Breast epithelium (tissue), 3 donors: ENCODE measurements at regions not wholly inside any gene's neighbourhood (a gene's known extent, or its start where the extent isn't known, plus 50 kb on each side); places are given as distances from the start of the nearest gene placed in this dataset.

ENCODE experiments used
- CTCF ChIP-seq, 3 donors: fragments of 450-650 bp; IDR thresholded peaks; one replicate each; pipeline ENCODE4 v1.5.1; 2016 to 2017; ENCODE audit warnings: antibody characterized with exemption in 3 of 3, mild to moderate bottlenecking in 3 of 3, moderate library complexity in 3 of 3
- POLR2A ChIP-seq: fragments of 450-650 bp; IDR thresholded peaks from one replicate; pipeline ENCODE4 v1.6.1; 2016; ENCODE audit warnings: antibody characterized with exemption, mild to moderate bottlenecking, moderate library complexity
- POLR2AphosphoS5 ChIP-seq, 3 donors: sonication (generic); formaldehyde crosslinking; IDR thresholded peaks; one replicate each; pipeline ENCODE4 v1.6.1; 2017; ENCODE audit warnings: antibody characterized with exemption in 3 of 3

GRCh38 chr12:131390412-131391334 lies 320.2 kb upstream of the SFSWAP start:
- TF ChIP-seq CTCF (IDR thresholded peaks at IDR 0.05) (no peak), POLR2AphosphoS5 (IDR thresholded peaks at IDR 0.05) (no peak), POLR2A (no peak)
